ENCODE measurements at regions not wholly inside any gene's neighbourhood (a gene's known extent, or its start where the extent isn't known, plus 50 kb on each side); places are given as distances from the start of the nearest gene placed in this dataset.
"Not testable (repeated sequence)": the region's sequence is repeated elsewhere in the genome, so short reads cannot be mapped to it uniquely, and the experiment has no call there.

DNA sequence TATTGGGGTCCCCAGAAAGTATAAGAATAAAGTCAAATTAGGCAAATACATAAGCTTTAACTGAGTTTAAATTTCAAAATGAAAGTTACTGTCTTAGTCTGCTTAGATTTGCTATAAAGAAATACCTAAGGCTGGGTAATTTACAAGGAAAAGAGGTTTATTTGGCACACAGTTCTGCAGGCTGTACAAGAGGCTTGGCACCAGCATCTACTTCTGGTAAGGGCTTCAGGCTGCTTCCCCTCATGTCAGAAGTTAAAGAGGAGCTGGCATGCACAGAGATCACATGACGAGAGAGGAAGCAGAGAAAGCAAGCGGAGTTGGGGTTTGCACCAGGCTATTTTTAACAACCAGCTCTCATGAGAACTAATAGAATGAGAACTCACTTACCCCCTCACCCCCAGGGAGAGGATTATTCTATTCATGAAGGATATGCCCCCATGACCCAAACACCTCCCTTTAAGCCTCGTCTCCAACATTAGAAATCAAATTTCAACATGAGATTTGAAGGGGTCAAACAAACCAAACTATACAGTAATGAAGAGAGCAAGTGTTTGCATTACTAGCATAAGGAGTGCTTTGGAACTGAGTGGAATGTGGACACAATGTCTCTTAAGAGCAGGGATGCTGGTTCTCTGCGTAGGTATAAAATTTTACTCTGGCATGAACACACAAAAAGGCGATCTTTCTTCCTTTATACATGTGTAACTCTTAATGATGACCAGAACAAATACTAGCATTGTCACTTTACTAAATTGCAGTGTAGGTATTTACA, 292.8 kb upstream of the PMFBP1 start:
- Mint-ChIP-seq H3K27me3 (ENCODE audit: insufficient read depth) (peaks cover 1% of the 10 kb centered on the region; the same call in 1 of the 2 replicates), H3K9me3 (no peaks in the 10 kb centered on the region), H3K36me3 (ENCODE audit: low read depth) (no peaks in the 10 kb centered on the region), H3K27ac (no peak overlapping the region), H3K4me3 (no peak overlapping the region), H3K4me1 (ENCODE audit: low read depth) (peaks cover 17% of the 10 kb centered on the region)
- TF ChIP-seq, protein P1, sequence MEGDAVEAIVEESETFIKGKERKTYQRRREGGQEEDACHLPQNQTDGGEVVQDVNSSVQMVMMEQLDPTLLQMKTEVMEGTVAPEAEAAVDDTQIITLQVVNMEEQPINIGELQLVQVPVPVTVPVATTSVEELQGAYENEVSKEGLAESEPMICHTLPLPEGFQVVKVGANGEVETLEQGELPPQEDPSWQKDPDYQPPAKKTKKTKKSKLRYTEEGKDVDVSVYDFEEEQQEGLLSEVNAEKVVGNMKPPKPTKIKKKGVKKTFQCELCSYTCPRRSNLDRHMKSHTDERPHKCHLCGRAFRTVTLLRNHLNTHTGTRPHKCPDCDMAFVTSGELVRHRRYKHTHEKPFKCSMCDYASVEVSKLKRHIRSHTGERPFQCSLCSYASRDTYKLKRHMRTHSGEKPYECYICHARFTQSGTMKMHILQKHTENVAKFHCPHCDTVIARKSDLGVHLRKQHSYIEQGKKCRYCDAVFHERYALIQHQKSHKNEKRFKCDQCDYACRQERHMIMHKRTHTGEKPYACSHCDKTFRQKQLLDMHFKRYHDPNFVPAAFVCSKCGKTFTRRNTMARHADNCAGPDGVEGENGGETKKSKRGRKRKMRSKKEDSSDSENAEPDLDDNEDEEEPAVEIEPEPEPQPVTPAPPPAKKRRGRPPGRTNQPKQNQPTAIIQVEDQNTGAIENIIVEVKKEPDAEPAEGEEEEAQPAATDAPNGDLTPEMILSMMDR (IDR thresholded peaks at IDR 0.05) = no peak
- DNase-seq = no peak

- Mint-ChIP-seq H3K4me1 (ENCODE audit: low read depth) (peaks cover 17% of the 10 kb centered on the region), H3K9me3 (no peaks in the 10 kb centered on the region), H3K36me3 (ENCODE audit: low read depth) (no peaks in the 10 kb centered on the region), H3K4me3 (no peak overlapping the region), H3K27me3 (ENCODE audit: insufficient read depth) (peaks cover 1% of the 10 kb centered on the region; the same call in 1 of the 2 replicates), H3K27ac (no peak overlapping the region)
- TF ChIP-seq, protein P1 (IDR thresholded peaks at IDR 0.05) = no peak
- DNase-seq = no peak
Observed at GRCh38 chr16:72464052-72464451, 292.1 kb upstream of the PMFBP1 start.

- no peak overlapping the region for H3K27ac Mint-ChIP-seq
- no peaks in the 10 kb centered on the region for H3K4me1 Mint-ChIP-seq (ENCODE audit: low read depth)
- TF ChIP-seq, protein P1 (IDR thresholded peaks at IDR 0.05) = no peak
- no peak overlapping the region for H3K4me3 Mint-ChIP-seq
- no peak for DNase-seq
- H3K9me3 Mint-ChIP-seq = peaks cover 22% of the 10 kb centered on the region; the same call in 1 of the 2 replicates
- H3K36me3 Mint-ChIP-seq (ENCODE audit: low read depth) = peaks cover 24% of the 10 kb centered on the region
- no peaks in the 10 kb centered on the region for H3K27me3 Mint-ChIP-seq (ENCODE audit: insufficient read depth)
Observed at GRCh38 chr16:72458035-72458434, 286.1 kb upstream of the PMFBP1 start.

DNA sequence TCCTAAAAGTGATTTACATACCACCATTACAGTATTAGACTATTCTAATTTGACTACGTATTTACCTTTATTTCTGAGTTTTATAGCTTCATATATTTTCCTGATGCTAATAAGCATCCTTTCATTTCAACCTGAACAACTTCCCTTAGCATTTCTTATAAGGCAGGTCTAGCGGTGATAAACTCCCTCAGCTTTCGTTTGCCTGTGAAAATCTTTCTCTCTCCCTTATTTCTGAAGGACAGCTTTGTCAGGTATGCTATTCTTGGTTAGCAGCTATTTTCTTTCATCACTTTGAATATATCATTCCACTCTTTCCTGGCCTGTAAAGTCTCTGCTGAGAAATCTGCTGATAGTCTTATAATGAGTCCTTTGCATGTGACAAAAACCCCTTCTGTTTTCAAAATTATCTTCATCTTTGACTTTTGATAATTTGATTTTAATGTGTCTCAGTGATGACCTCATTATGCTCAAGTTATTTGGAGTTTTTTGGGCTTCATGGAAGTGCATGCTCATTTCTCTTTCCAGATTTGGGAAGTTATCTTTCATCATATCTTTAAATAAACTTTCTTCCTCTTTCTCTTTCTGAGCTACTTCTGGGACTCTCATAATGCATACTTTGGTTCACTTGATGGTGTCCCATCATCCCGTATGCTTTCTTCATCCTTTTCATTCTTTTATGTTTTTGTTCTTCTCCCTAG, 285.4 kb upstream of the PMFBP1 start:
- DNase-seq = no peak
- H3K36me3 Mint-ChIP-seq (ENCODE audit: low read depth) = peaks cover 24% of the 10 kb centered on the region
- H3K27me3 Mint-ChIP-seq (ENCODE audit: insufficient read depth) = no peaks in the 10 kb centered on the region
- no peak overlapping the region for H3K27ac Mint-ChIP-seq
- no peak overlapping the region for H3K4me3 Mint-ChIP-seq
- TF ChIP-seq, protein P1 (IDR thresholded peaks at IDR 0.05) = no peak
- H3K9me3 Mint-ChIP-seq = peaks cover 22% of the 10 kb centered on the region; the same call in 1 of the 2 replicates
- H3K4me1 Mint-ChIP-seq (ENCODE audit: low read depth) = no peaks in the 10 kb centered on the region

DNA sequence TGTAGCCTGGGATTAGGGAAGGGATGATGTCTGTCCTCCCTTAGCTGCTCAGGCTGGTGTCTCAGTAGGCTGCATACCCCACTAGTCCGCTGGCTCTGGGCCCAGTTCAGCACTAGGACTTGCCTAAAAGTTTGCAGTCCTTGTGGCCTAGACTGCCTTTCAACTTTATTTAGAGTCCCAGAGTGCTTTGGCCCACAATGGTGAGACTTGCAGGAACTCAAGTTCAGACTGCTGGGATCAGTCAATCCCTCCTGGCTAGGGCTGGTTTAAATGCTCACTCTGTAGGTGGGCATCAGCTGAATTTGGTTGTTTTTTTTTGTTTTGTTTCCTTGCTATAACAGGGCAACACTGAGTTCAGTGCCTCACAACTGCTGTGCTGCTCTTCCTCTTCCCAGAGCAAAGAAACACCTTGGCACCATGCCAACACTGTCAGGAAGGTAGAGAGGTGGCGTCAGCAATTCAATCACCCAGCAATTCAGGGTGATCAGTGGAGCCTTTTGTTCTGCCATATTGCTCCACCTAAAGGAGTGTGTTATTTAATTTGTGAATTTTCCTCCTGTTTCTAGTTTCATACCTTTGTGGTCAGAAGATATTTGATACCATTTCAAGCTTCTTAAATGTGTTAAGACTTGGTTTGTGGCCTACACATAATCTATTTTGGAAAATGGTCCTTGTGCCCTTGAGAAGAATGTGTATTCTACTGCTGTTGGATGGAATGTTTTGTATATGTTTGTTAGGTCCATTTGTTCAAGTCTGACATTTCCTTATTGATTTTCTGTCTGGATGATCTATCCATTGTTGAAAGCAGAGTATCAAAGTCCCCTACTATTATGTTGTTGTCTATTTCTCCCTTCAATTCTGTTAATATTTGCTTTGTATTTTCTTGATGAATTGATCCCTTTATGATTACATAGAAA, 284.0 kb upstream of the PMFBP1 start:
- Mint-ChIP-seq H3K4me3 (no peak overlapping the region), H3K9me3 (peaks cover 22% of the 10 kb centered on the region; the same call in 1 of the 2 replicates), H3K27ac (no peak overlapping the region), H3K4me1 (ENCODE audit: low read depth) (no peaks in the 10 kb centered on the region), H3K36me3 (ENCODE audit: low read depth) (peaks cover 24% of the 10 kb centered on the region), H3K27me3 (ENCODE audit: insufficient read depth) (no peaks in the 10 kb centered on the region)
- no peak for DNase-seq
- TF ChIP-seq, protein P1 (IDR thresholded peaks at IDR 0.05) = no peak

GRCh38 chr16:72453856-72454255, 281.9 kb upstream of the PMFBP1 start:
- H3K27me3 Mint-ChIP-seq (ENCODE audit: insufficient read depth); H3K4me3 Mint-ChIP-seq; H3K27ac Mint-ChIP-seq; H3K4me1 Mint-ChIP-seq (ENCODE audit: low read depth); DNase-seq: not testable (repeated sequence)
- H3K36me3 Mint-ChIP-seq (ENCODE audit: low read depth) = peaks cover 24% of the 10 kb centered on the region
- H3K9me3 Mint-ChIP-seq = peaks cover 22% of the 10 kb centered on the region; the same call in 1 of the 2 replicates

Data from HFFc6 (cell line).